GM12878 (cell line): ENCODE measurements at regions not wholly inside any gene's neighbourhood (a gene's known extent, or its start where the extent isn't known, plus 50 kb on each side); places are given as distances from the start of the nearest gene placed in this dataset.

Source experiments
- ATAC-seq: fragments of 200-7000 bp; cut with Tn5 transposase; 3 replicates; pipeline ENCODE4 v1.9.1; 2020; ENCODE audit warnings: mild to moderate bottlenecking, moderate library complexity
- BruUV-seq: library from RNA; stranded (reverse); fragments of 400-500 nt; replicated peaks from 2 replicates; lab custom pipeline; 2021; lab: Mats Ljungman, UMichigan
- CTCF ChIA-PET: fragments of 300-600 bp; sonication (Branson Sonifier 250); formaldehyde crosslinking; extraction: SDS; loops from one replicate; lab custom pipeline; 2021; ENCODE audit warnings: inconsistent platforms; lab: Yijun Ruan, JAX
- POLR2A ChIA-PET: fragments of 350-600 bp; formaldehyde crosslinking; extraction: SDS; loops from one replicate; lab custom pipeline; 2021; ENCODE audit warnings: inconsistent platforms; lab: Charles Lee
- RAD21 ChIA-PET: fragments of 300-600 bp; sonication (Branson Sonifier 250); formaldehyde crosslinking; loops from one replicate; lab custom pipeline; 2023; ENCODE audit warnings: antibody characterized with exemption; ENCODE audit not compliant: unreplicated experiment; lab: Charles Lee
- SMC1A ChIA-PET: fragments of 300-600 bp; sonication (Branson Sonifier 250); formaldehyde crosslinking; loops from one replicate; lab custom pipeline; 2023; ENCODE audit not compliant: unreplicated experiment, uncharacterized antibody; lab: Charles Lee
- DNase-seq: peaks from one replicate; pipeline ENCODE4 v3.0.0-alpha.2; 2011; ENCODE audit warnings: low read depth, low spot score
- FAIRE-seq: peaks from 3 replicates; lab custom pipeline; 2011; peaks lifted over from hg19 to GRCh38; lab: Jason Lieb, UNC
- H2AFZ ChIP-seq: 2 replicates; pipeline ENCODE4 v1.6.0; 2011; ENCODE audit warnings: low read depth, low read length, control low read depth; ENCODE audit not compliant: control insufficient read depth
- H3K27ac ChIP-seq: 2 replicates; pipeline ENCODE4 v1.5.1; 2011; ENCODE audit warnings: control low read depth; ENCODE audit not compliant: control insufficient read depth, insufficient read depth
- H3K27me3 ChIP-seq, 2 experiments: replicated peaks in 1 of 2; 2 replicates each; pipeline versions ENCODE4 v1.6.0 to v1.6.1; 2011; ENCODE audit warnings: low read length in 1 of 2; ENCODE audit not compliant: control insufficient read depth in 2 of 2, insufficient read depth in 2 of 2
- H3K36me3 ChIP-seq, 2 experiments: 2 replicates each; pipeline ENCODE4 v1.5.1; 2011; ENCODE audit warnings: low read length in 1 of 2; ENCODE audit not compliant: control insufficient read depth in 2 of 2, insufficient read depth in 2 of 2
- H3K4me1 ChIP-seq: 2 replicates; pipeline ENCODE4 v1.6.1; 2011; ENCODE audit warnings: mild to moderate bottlenecking, low read length, moderate library complexity, mixed read lengths; ENCODE audit not compliant: control insufficient read depth, insufficient read depth
- H3K4me2 ChIP-seq: 2 replicates; pipeline ENCODE4 v1.6.0; 2011; ENCODE audit warnings: control low read depth; ENCODE audit not compliant: control insufficient read depth, insufficient read depth
- H3K4me3 ChIP-seq: fragments of 200-600 bp; sonication (generic); 2 replicates; pipeline ENCODE4 v1.5.1; 2016
- H3K79me2 ChIP-seq: 2 replicates; pipeline ENCODE4 v1.6.0; 2011; ENCODE audit warnings: low read length; ENCODE audit not compliant: control insufficient read depth, insufficient read depth
- H3K9ac ChIP-seq: 2 replicates; pipeline ENCODE4 v1.8.0; 2011; ENCODE audit warnings: low read length, control low read depth, mixed read lengths; ENCODE audit not compliant: control insufficient read depth, insufficient read depth
- H3K9me3 ChIP-seq: replicated peaks from 3 replicates; pipeline ENCODE4 v1.5.1; 2011; ENCODE audit warnings: mild to moderate bottlenecking, low read length; ENCODE audit not compliant: control insufficient read depth, insufficient read depth
- H4K20me1 ChIP-seq: 2 replicates; pipeline ENCODE4 v1.6.0; 2011; ENCODE audit not compliant: control insufficient read depth, insufficient read depth
- BMI1 ChIP-seq: fragments of 450-650 bp; IDR thresholded peaks from 2 replicates; pipeline ENCODE4 v1.6.1; 2016; ENCODE audit warnings: mild to moderate bottlenecking, moderate library complexity, borderline replicate concordance
- CBFB ChIP-seq: IDR thresholded peaks from 2 replicates; pipeline ENCODE4 v1.6.1; 2016; ENCODE audit warnings: antibody characterized with exemption, low read depth
- CREM ChIP-seq: IDR thresholded peaks from 2 replicates; pipeline ENCODE4 v1.6.1; 2014; ENCODE audit warnings: antibody characterized with exemption, low read depth
- DPF2 ChIP-seq: fragments of 450-650 bp; IDR thresholded peaks from 2 replicates; pipeline ENCODE4 v1.6.1; 2017; ENCODE audit warnings: mild to moderate bottlenecking
- EED ChIP-seq: sonication (generic); IDR thresholded peaks from 2 replicates; pipeline ENCODE4 v1.6.1; 2016; ENCODE audit warnings: antibody characterized with exemption, low read depth
- HDAC6 ChIP-seq: fragments of 200-600 bp; sonication (generic); IDR thresholded peaks from one replicate; pipeline ENCODE4 v1.8.0; 2017; ENCODE audit warnings: antibody characterized with exemption; ENCODE audit not compliant: unreplicated experiment
- IRF3 ChIP-seq: fragments of 450-650 bp; IDR thresholded peaks from 2 replicates; pipeline ENCODE4 v1.6.1; 2014; ENCODE audit warnings: mild to moderate bottlenecking
- MXI1 ChIP-seq: fragments of 150-350 bp; IDR thresholded peaks from 2 replicates; pipeline ENCODE4 v1.6.1; 2011; ENCODE audit warnings: low read depth, mild to moderate bottlenecking, inconsistent platforms, low read length, improper control_type of control experiment
- PKNOX1 ChIP-seq: fragments of 450-650 bp; IDR thresholded peaks from 2 replicates; pipeline ENCODE4 v1.6.1; 2016; ENCODE audit warnings: mild to moderate bottlenecking
- RAD21 ChIP-seq: IDR thresholded peaks from 2 replicates; pipeline ENCODE4 v1.6.1; 2011; ENCODE audit warnings: mild to moderate bottlenecking, low read depth, low read length, moderate library complexity; ENCODE audit not compliant: insufficient read depth
- RAD51 ChIP-seq: fragments of 450-650 bp; IDR thresholded peaks from 2 replicates; pipeline ENCODE4 v1.6.1; 2016; ENCODE audit warnings: moderate library complexity, mild to moderate bottlenecking, inconsistent platforms
- RBBP5 ChIP-seq: fragments of 200-600 bp; sonication (generic); conservative IDR thresholded peaks from 2 replicates; pipeline ENCODE4 v1.6.1; 2016
- SMARCA5 ChIP-seq: fragments of 450-650 bp; IDR thresholded peaks from 2 replicates; pipeline ENCODE4 v1.6.1; 2017; ENCODE audit warnings: mild to moderate bottlenecking
- TCF12 ChIP-seq: IDR thresholded peaks from 2 replicates; pipeline ENCODE4 v1.6.1; 2011; ENCODE audit warnings: low read depth, mild to moderate bottlenecking, low read length
- YY1 ChIP-seq: IDR thresholded peaks from 2 replicates; pipeline ENCODE4 v1.6.1; 2011; ENCODE audit warnings: low read depth, mild to moderate bottlenecking, low read length
- ZBTB11 ChIP-seq: fragments of 450-650 bp; formaldehyde crosslinking; IDR thresholded peaks from 2 replicates; pipeline ENCODE4 v1.5.0; 2022; ENCODE audit warnings: mild to moderate bottlenecking, missing genetic modification characterization
- ZNF207 ChIP-seq: fragments of 450-650 bp; IDR thresholded peaks from 2 replicates; pipeline ENCODE4 v1.6.1; 2014; ENCODE audit warnings: antibody characterized with exemption, mild to moderate bottlenecking, borderline replicate concordance
- WGBS: methylation state at CpG from one replicate; pipeline ENCODE4 v1.1.6; 2016; ENCODE audit warnings: low lambda C conversion rate; ENCODE audit not compliant: insufficient replicate concordance, insufficient coverage; ENCODE audit errors: missing lambda C conversion rate; 5-methylcytosine and 5-hydroxymethylcytosine counted together
- in situ Hi-C: fragments of 300-500 bp; cut with MboI; formaldehyde crosslinking; loops from 9 replicates; pipeline ENCODE4 v1.14.3; 2018; ENCODE audit warnings: mixed read lengths
- intact Hi-C: fragments of 100-400 bp; cut with micrococcal nuclease; formaldehyde crosslinking; loops from one replicate; pipeline ENCODE4 v1.14.2; 2022; ENCODE audit not compliant: unreplicated experiment

- RAD21 ChIA-PET: no interaction called here
- SMC1A ChIA-PET: no interaction called here
- Histone ChIP-seq H4K20me1 (no peaks in the 10 kb centered on the region), H3K4me1 (no peaks in the 10 kb centered on the region), H3K27me3 (no peaks in the 10 kb centered on the region), H3K4me2 (no peak overlapping the region), H3K27ac (no peak overlapping the region), H2AFZ (no peak overlapping the region), H3K36me3 (no peaks in the 10 kb centered on the region), H3K4me3 (no peak overlapping the region), H3K9ac (no peak overlapping the region), H3K9me3 (no peaks in the 10 kb centered on the region), H3K79me2 (no peaks in the 10 kb centered on the region)
- no TSS peak for BruUV-seq
- intact Hi-C loops (no loop called here), in situ Hi-C loops (no loop called here)
- TF ChIP-seq ZBTB11 (CRISPR knock-in tag): no peak
- TF ChIP-seq RAD21: no peak
- TF ChIP-seq TCF12: no peak
- no peak for TF ChIP-seq RBBP5
- TF ChIP-seq EED: no peak
- TF ChIP-seq YY1: no peak
- TF ChIP-seq RAD51: no peak
- no peak for TF ChIP-seq MXI1
- TF ChIP-seq DPF2: no peak
- no peak for TF ChIP-seq SMARCA5
- TF ChIP-seq PKNOX1: no peak
- TF ChIP-seq ZNF207: no peak
- TF ChIP-seq HDAC6: no peak
- TF ChIP-seq CBFB: no peak
- no peak for TF ChIP-seq BMI1
- no peak for TF ChIP-seq CREM
- no peak for TF ChIP-seq IRF3
- 84% methylated on average over 1 of the region's 1 CpG for WGBS
- POLR2A ChIA-PET: interaction anchor here (1.0 kb wide), 1 partner anchor 20 kb away, joined by 3 read pairs; no protein-coding TSS in a partner anchor
- CTCF ChIA-PET: interaction anchor here (0.6 kb wide), 1 partner anchor 1627 kb away, joined by 3 read pairs; no protein-coding TSS in a partner anchor
- FAIRE-seq: no peak
- DNase-seq: no peak
- no peak for ATAC-seq
These were observed 269.7 kb downstream of the HS3ST1 start for GRCh38 chr4:11158971-11159370.
